ENCODE measurements at regions not wholly inside any gene's neighbourhood (a gene's known extent, or its start where the extent isn't known, plus 50 kb on each side); places are given as distances from the start of the nearest gene placed in this dataset.

DNA sequence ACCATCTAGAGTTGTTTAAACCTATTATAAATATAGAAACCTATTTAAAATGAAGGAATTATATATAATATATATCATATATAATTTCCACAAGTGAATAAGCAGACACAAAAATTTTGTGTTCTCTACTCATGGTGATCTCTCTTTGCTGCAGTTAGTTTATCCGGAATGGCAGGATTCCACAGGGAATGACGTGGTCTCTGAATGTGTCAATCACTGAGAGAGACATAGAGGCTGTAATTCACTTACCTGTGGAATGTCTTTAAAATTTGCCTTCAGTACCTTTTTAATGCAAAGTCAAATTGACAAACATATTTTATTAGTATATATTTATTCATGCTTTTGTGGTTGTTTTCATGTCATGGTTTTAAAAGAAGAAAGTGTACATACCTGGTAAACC, 669.3 kb downstream of the NLGN4X start:
- TF ChIP-seq, protein P1, sequence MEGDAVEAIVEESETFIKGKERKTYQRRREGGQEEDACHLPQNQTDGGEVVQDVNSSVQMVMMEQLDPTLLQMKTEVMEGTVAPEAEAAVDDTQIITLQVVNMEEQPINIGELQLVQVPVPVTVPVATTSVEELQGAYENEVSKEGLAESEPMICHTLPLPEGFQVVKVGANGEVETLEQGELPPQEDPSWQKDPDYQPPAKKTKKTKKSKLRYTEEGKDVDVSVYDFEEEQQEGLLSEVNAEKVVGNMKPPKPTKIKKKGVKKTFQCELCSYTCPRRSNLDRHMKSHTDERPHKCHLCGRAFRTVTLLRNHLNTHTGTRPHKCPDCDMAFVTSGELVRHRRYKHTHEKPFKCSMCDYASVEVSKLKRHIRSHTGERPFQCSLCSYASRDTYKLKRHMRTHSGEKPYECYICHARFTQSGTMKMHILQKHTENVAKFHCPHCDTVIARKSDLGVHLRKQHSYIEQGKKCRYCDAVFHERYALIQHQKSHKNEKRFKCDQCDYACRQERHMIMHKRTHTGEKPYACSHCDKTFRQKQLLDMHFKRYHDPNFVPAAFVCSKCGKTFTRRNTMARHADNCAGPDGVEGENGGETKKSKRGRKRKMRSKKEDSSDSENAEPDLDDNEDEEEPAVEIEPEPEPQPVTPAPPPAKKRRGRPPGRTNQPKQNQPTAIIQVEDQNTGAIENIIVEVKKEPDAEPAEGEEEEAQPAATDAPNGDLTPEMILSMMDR (conservative IDR thresholded peaks at IDR 0.05; ENCODE audit: low read depth, low read length): no peak
- TF ChIP-seq RFX5 (IDR thresholded peaks at IDR 0.05; ENCODE audit: low read depth, low read length) (no peak), MAZ (IDR thresholded peaks at IDR 0.05; ENCODE audit: borderline replicate concordance, low read depth, low read length) (no peak), SMC3 (IDR thresholded peaks at IDR 0.05; ENCODE audit: low read depth, low read length) (no peak), MAFK (IDR thresholded peaks at IDR 0.05; ENCODE audit: low read depth, low read length) (no peak), POLR2A (IDR thresholded peaks at IDR 0.05; ENCODE audit: low read depth, low read length) (no peak), BHLHE40 (IDR thresholded peaks at IDR 0.05; ENCODE audit: low read depth, low read length) (no peak), MXI1 (IDR thresholded peaks at IDR 0.05; ENCODE audit: borderline replicate concordance, low read depth, low read length) (no peak), CEBPB (IDR thresholded peaks at IDR 0.05; ENCODE audit: low read depth, low read length) (no peak), RAD21 (IDR thresholded peaks at IDR 0.05; ENCODE audit: low read length) (no peak), NFE2L2 (IDR thresholded peaks at IDR 0.05; ENCODE audit: low read depth, low read length) (no peak), FOS (IDR thresholded peaks at IDR 0.05; ENCODE audit: low read depth, low read length) (no peak)
- TF ChIP-seq, protein P2, sequence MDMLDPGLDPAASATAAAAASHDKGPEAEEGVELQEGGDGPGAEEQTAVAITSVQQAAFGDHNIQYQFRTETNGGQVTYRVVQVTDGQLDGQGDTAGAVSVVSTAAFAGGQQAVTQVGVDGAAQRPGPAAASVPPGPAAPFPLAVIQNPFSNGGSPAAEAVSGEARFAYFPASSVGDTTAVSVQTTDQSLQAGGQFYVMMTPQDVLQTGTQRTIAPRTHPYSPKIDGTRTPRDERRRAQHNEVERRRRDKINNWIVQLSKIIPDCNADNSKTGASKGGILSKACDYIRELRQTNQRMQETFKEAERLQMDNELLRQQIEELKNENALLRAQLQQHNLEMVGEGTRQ (IDR thresholded peaks at IDR 0.05; ENCODE audit: low read depth, low read length): no peak
- TF ChIP-seq, protein P3, sequence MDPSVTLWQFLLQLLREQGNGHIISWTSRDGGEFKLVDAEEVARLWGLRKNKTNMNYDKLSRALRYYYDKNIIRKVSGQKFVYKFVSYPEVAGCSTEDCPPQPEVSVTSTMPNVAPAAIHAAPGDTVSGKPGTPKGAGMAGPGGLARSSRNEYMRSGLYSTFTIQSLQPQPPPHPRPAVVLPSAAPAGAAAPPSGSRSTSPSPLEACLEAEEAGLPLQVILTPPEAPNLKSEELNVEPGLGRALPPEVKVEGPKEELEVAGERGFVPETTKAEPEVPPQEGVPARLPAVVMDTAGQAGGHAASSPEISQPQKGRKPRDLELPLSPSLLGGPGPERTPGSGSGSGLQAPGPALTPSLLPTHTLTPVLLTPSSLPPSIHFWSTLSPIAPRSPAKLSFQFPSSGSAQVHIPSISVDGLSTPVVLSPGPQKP (IDR thresholded peaks at IDR 0.05; ENCODE audit: borderline replicate concordance, low read depth, low read length): no peak

Data from IMR-90 (cell line).